BJ (cell line): ENCODE measurements at regions not wholly inside any gene's neighbourhood (a gene's known extent, or its start where the extent isn't known, plus 50 kb on each side); places are given as distances from the start of the nearest gene placed in this dataset.

Experiments used
- CTCF ChIA-PET: fragments of 350-600 bp; formaldehyde crosslinking; extraction: SDS; loops from one replicate; lab custom pipeline; 2021; ENCODE audit warnings: antibody characterized with exemption, inconsistent platforms; lab: Yijun Ruan, JAX
- POLR2A ChIA-PET: fragments of 300-600 bp; sonication (Branson Sonifier 250); formaldehyde crosslinking; extraction: SDS; loops from one replicate; lab custom pipeline; 2021; ENCODE audit warnings: antibody characterized with exemption; lab: Charles Lee
- DNase-seq: peaks from one replicate; pipeline ENCODE4 v3.0.0-alpha.2; 2011; ENCODE audit warnings: low read depth
- H3K27me3 ChIP-seq: 2 replicates; pipeline ENCODE4 v1.6.0; 2011; ENCODE audit warnings: low read length; ENCODE audit not compliant: control insufficient read depth, insufficient read depth
- H3K36me3 ChIP-seq: 2 replicates; pipeline ENCODE4 v1.5.1; 2011; ENCODE audit warnings: low read length; ENCODE audit not compliant: control insufficient read depth, insufficient read depth
- H3K4me3 ChIP-seq: 2 replicates; pipeline ENCODE4 v1.5.1; 2011; ENCODE audit warnings: low read depth, mild to moderate bottlenecking, control low read depth, low read length
- TF ChIP-seq, protein P1 (sequence below): IDR thresholded peaks from 2 replicates; pipeline ENCODE4 v1.5.1; 2011; ENCODE audit warnings: low read depth, mild to moderate bottlenecking, control low read depth, inconsistent platforms, low read length, moderate library complexity; ENCODE audit not compliant: insufficient read depth

DNA sequence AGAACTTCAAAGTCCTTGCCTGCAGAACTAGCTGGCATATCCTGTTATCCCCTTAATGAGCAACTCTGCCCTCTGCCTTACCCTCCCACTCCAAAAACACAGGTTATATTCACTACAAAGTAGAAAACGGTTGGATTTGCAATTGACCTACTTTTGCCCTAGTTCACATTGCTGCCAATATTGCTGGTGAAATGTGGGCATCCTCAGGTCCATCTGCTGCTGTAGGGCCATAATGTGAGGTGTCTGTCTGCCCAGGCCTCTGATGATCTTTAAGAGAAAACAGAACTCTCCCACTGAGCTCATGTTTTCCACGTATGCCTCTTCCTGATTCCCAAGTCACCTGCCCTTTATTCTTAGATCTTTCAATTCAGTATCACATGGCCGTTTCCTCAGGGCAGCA lies 294.0 kb upstream of the CDH20 start:
- H3K27me3 ChIP-seq, result no peaks in the 10 kb centered on the region
- POLR2A ChIA-PET, result no interaction called here
- CTCF ChIA-PET, result no interaction called here
- no peak overlapping the region for H3K4me3 ChIP-seq
- TF ChIP-seq, protein P1, sequence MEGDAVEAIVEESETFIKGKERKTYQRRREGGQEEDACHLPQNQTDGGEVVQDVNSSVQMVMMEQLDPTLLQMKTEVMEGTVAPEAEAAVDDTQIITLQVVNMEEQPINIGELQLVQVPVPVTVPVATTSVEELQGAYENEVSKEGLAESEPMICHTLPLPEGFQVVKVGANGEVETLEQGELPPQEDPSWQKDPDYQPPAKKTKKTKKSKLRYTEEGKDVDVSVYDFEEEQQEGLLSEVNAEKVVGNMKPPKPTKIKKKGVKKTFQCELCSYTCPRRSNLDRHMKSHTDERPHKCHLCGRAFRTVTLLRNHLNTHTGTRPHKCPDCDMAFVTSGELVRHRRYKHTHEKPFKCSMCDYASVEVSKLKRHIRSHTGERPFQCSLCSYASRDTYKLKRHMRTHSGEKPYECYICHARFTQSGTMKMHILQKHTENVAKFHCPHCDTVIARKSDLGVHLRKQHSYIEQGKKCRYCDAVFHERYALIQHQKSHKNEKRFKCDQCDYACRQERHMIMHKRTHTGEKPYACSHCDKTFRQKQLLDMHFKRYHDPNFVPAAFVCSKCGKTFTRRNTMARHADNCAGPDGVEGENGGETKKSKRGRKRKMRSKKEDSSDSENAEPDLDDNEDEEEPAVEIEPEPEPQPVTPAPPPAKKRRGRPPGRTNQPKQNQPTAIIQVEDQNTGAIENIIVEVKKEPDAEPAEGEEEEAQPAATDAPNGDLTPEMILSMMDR, result no peak
- H3K36me3 ChIP-seq, result no peaks in the 10 kb centered on the region
- DNase-seq, result no peak

DNA sequence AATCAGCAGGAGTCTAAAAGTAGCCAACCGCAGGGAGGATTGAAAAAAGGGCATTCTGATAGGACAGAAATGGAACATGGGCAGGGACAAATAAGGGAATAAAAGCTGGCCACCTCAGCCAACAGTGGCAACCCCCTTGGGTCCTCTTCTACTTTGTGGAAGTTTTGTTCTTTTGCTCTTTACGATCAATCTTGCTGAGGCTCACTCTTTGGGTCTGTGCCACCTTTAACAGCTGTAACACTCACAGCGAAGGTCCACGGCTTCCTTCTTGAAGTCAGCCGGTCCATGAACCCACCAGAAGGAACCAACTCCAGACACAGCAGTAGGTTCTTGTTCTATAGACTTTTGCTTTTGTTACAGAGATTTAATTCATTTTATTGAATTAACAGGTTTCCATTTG lies 285.4 kb upstream of the CDH20 start:
- DNase-seq, result no peak
- TF ChIP-seq, protein P1, result no peak
- no peaks in the 10 kb centered on the region for H3K27me3 ChIP-seq
- H3K36me3 ChIP-seq, result no peaks in the 10 kb centered on the region
- CTCF ChIA-PET, result interaction anchor here (0.6 kb wide), 1 partner anchor 133 kb away, joined by 3 read pairs; no protein-coding TSS in a partner anchor
- no peak overlapping the region for H3K4me3 ChIP-seq
- POLR2A ChIA-PET, result no interaction called here

DNA sequence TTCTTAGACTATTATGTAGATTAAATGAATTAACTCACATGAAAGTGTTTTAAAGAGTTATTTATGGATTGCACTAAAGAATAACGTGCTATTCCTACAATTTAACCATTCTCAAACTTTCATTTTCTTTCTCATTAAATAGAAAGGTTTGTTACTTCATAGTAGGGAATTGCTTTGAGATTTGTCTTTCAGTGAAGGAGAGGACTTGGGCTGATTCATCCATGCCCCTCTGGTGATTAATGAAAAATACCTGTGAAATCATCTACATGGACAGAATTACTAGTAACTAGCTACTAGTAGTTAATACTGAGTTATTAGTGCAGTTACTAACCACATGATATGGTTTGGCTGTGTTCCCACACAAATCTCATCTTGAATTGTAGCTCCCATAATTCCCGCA lies 275.8 kb upstream of the CDH20 start:
- CTCF ChIA-PET, result no interaction called here
- DNase-seq, result no peak
- Histone ChIP-seq H3K36me3 (no peaks in the 10 kb centered on the region), H3K4me3 (no peak overlapping the region), H3K27me3 (no peaks in the 10 kb centered on the region)
- POLR2A ChIA-PET, result no interaction called here
- TF ChIP-seq, protein P1, result no peak

DNA sequence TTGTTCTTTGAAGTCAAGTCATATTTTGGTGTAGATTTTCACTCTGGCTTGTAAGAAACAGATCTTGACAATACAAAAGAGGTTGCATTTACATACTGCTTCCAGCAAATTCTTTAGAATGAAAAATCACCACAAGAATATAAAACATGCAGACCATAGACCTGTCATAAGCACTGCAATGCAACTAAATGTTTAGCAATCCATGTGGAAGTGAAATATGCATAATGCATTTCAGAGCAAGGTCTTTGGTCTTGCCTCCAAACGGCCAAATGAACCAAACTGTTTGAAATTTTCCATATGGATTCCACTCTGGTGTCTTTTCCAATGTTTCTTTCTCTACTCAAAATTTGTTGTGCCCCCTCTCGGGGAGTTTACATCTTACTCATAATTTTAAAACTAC lies 271.0 kb upstream of the CDH20 start:
- ChIA-PET POLR2A (no interaction called here), CTCF (no interaction called here)
- TF ChIP-seq, protein P1, result no peak
- Histone ChIP-seq H3K27me3 (no peaks in the 10 kb centered on the region), H3K36me3 (no peaks in the 10 kb centered on the region), H3K4me3 (no peak overlapping the region)
- no peak for DNase-seq

DNA sequence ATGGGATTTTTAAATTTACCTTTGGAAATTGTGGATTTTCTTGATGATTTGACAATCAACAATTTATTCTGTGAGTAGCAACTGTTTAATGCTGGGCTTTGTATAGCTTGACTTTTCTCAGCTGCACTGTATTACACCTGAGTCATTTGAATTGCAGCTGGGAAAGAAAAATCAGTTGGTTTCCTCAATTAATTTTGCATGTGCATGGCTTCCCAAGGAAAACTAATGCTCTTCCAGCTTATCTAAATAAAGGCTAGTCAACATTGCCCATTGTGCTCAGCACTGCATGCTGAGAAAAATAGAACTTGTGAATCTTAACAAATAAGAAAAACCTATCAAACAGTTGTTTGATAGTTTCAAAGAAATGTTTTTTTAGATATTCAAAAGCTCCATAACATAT lies 268.3 kb upstream of the CDH20 start:
- ChIA-PET CTCF (interaction anchor here (0.7 kb wide), 1 partner anchor 25 kb away, joined by 3 read pairs; no protein-coding TSS in a partner anchor), POLR2A (no interaction called here)
- TF ChIP-seq, protein P1, result no peak
- Histone ChIP-seq H3K4me3 (no peak overlapping the region), H3K27me3 (no peaks in the 10 kb centered on the region), H3K36me3 (no peaks in the 10 kb centered on the region)
- DNase-seq, result no peak
